ENCODE measurements at regions not wholly inside any gene's neighbourhood (a gene's known extent, or its start where the extent isn't known, plus 50 kb on each side); places are given as distances from the start of the nearest gene placed in this dataset.

- Histone ChIP-seq H3K27ac (ENCODE audit: low read depth, low read length, poor library complexity, severe bottlenecking) (no peak overlapping the region), H3K36me3 (ENCODE audit: insufficient read depth, low read length, poor library complexity, severe bottlenecking) (no peaks in the 10 kb centered on the region), H3K9me3 (ENCODE audit: low read depth, low read length, poor library complexity, severe bottlenecking) (no peaks in the 10 kb centered on the region), H3K4me1 (ENCODE audit: insufficient read depth, low read length, poor library complexity, severe bottlenecking) (no peaks in the 10 kb centered on the region), H3K27me3 (replicated peaks; ENCODE audit: insufficient read depth, low read depth, low read length, poor library complexity) (no peaks in the 10 kb centered on the region), H3K4me3 (ENCODE audit: low read depth, low read length, poor library complexity, severe bottlenecking) (no peak overlapping the region)
- intact Hi-C loops (cut with micrococcal nuclease; ENCODE audit: unreplicated experiment) = no loop called here
- DNase-seq (ENCODE audit: low spot score) = no peak
- TF ChIP-seq EZH2 (IDR thresholded peaks at IDR 0.05; ENCODE audit: borderline replicate concordance, low read depth, low read length, poor library complexity, severe bottlenecking) (no peak), CTCF (conservative IDR thresholded peaks at IDR 0.05; ENCODE audit: low read depth, low read length) (no peak)
- BruUV-seq (replicated peaks) = no TSS peak
- ChIA-PET CTCF (no interaction called here), POLR2A (ENCODE audit: low non-redundant PET) (no interaction called here)
Observed at GRCh38 chr5:171601266-171601881, 181.9 kb downstream of the FGF18 start.

GRCh38 chr5:171603591-171603990, 182.0 kb upstream of the SMIM23 start:
- Histone ChIP-seq H3K9me3 (ENCODE audit: low read depth, low read length, poor library complexity, severe bottlenecking) (no peaks in the 10 kb centered on the region), H3K4me1 (ENCODE audit: insufficient read depth, low read length, poor library complexity, severe bottlenecking) (no peaks in the 10 kb centered on the region), H3K27ac (ENCODE audit: low read depth, low read length, poor library complexity, severe bottlenecking) (no peak overlapping the region), H3K27me3 (replicated peaks; ENCODE audit: insufficient read depth, low read depth, low read length, poor library complexity) (no peaks in the 10 kb centered on the region), H3K4me3 (ENCODE audit: low read depth, low read length, poor library complexity, severe bottlenecking) (no peak overlapping the region), H3K36me3 (ENCODE audit: insufficient read depth, low read length, poor library complexity, severe bottlenecking) (no peaks in the 10 kb centered on the region)
- BruUV-seq (replicated peaks) = no TSS peak
- POLR2A ChIA-PET (ENCODE audit: low non-redundant PET) = no interaction called here
- intact Hi-C loops (cut with micrococcal nuclease; ENCODE audit: unreplicated experiment) = no loop called here
- TF ChIP-seq EZH2 (IDR thresholded peaks at IDR 0.05; ENCODE audit: borderline replicate concordance, low read depth, low read length, poor library complexity, severe bottlenecking) (no peak), CTCF (conservative IDR thresholded peaks at IDR 0.05; ENCODE audit: low read depth, low read length) (no peak)
- CTCF ChIA-PET = no interaction called here
- DNase-seq (ENCODE audit: low spot score) = no peak

GRCh38 chr5:171604195-171604594, 181.4 kb upstream of the SMIM23 start:
- no peak overlapping the region for H3K27ac ChIP-seq (ENCODE audit: low read depth, low read length, poor library complexity, severe bottlenecking)
- H3K36me3 ChIP-seq (ENCODE audit: insufficient read depth, low read length, poor library complexity, severe bottlenecking) = no peaks in the 10 kb centered on the region
- DNase-seq (ENCODE audit: low spot score) = no peak
- no peaks in the 10 kb centered on the region for H3K9me3 ChIP-seq (ENCODE audit: low read depth, low read length, poor library complexity, severe bottlenecking)
- intact Hi-C loops (cut with micrococcal nuclease; ENCODE audit: unreplicated experiment) = no loop called here
- no peak for TF ChIP-seq CTCF (conservative IDR thresholded peaks at IDR 0.05; ENCODE audit: low read depth, low read length)
- no peak for TF ChIP-seq EZH2 (IDR thresholded peaks at IDR 0.05; ENCODE audit: borderline replicate concordance, low read depth, low read length, poor library complexity, severe bottlenecking)
- no peaks in the 10 kb centered on the region for H3K4me1 ChIP-seq (ENCODE audit: insufficient read depth, low read length, poor library complexity, severe bottlenecking)
- no TSS peak for BruUV-seq (replicated peaks)
- POLR2A ChIA-PET (ENCODE audit: low non-redundant PET) = no interaction called here
- H3K4me3 ChIP-seq (ENCODE audit: low read depth, low read length, poor library complexity, severe bottlenecking) = no peak overlapping the region
- CTCF ChIA-PET = no interaction called here
- no peaks in the 10 kb centered on the region for H3K27me3 ChIP-seq (replicated peaks; ENCODE audit: insufficient read depth, low read depth, low read length, poor library complexity)

All from A673 (cell line).